C4-2B (cell line): ENCODE measurements at regions not wholly inside any gene's neighbourhood (a gene's known extent, or its start where the extent isn't known, plus 50 kb on each side); places are given as distances from the start of the nearest gene placed in this dataset.

ENCODE experiments used
- ZFX ChIP-seq: fragments of 450-650 bp; IDR thresholded peaks from 2 replicates; pipeline ENCODE4 v1.6.1; 2017
- TF ChIP-seq, protein P1 (sequence below): fragments of 450-650 bp; conservative IDR thresholded peaks from 2 replicates; pipeline ENCODE4 v1.5.1; 2017; ENCODE audit warnings: mild to moderate bottlenecking

DNA sequence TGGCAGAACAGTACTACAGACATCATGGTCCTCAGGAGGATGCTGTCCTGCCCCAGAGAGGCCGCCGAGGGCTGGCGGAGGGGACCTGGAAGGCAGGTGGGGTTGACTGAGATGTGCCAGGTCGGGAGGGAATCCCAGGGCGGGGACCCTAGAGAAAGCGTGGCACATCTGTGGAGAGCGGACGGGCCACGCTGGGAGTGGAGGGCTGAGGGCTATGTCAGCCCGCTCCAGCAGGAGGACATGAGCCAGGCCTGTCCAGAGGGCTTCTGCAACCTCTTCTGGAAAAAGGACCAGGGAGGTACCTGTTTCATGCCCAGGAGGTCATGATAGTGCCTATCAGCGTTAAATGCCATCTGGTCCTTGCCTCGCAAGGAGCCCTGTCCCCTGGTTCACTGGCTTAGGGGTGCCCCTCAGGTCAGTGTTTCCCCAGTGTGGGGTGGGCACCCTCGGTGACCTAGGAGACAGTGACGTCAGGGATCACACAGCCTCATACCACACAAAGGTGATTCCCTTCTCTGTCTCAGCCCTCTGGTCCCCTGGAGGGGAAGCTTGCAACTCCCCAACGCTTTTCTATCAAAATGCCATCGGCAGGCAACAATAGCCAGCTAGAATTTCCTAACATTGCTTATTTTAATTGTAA is 103.6 kb upstream of the IER5L start:
- TF ChIP-seq, protein P1, sequence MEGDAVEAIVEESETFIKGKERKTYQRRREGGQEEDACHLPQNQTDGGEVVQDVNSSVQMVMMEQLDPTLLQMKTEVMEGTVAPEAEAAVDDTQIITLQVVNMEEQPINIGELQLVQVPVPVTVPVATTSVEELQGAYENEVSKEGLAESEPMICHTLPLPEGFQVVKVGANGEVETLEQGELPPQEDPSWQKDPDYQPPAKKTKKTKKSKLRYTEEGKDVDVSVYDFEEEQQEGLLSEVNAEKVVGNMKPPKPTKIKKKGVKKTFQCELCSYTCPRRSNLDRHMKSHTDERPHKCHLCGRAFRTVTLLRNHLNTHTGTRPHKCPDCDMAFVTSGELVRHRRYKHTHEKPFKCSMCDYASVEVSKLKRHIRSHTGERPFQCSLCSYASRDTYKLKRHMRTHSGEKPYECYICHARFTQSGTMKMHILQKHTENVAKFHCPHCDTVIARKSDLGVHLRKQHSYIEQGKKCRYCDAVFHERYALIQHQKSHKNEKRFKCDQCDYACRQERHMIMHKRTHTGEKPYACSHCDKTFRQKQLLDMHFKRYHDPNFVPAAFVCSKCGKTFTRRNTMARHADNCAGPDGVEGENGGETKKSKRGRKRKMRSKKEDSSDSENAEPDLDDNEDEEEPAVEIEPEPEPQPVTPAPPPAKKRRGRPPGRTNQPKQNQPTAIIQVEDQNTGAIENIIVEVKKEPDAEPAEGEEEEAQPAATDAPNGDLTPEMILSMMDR, result no peak
- no peak for TF ChIP-seq ZFX
